ENCODE measurements at regions not wholly inside any gene's neighbourhood (a gene's known extent, or its start where the extent isn't known, plus 50 kb on each side); places are given as distances from the start of the nearest gene placed in this dataset.
"Not testable (repeated sequence)": the region's sequence is repeated elsewhere in the genome, so short reads cannot be mapped to it uniquely, and the experiment has no call there.

DNA sequence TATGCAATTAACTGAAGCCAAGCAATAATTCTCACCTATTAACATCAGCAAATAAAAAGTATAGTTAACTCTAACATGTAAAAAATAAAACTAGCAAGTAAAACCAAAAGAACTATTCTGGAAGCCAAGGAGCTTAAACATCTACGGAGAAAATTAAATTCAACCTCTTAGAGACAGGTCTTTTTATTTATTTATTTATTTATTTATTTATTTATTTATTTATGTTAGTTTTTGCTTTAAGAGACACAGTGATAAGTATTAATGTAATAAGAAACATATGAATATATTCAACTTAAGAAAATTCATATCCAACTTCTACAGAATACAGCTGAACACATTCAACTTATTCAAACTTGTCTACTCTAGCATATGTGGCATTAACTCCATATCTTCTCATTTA is 472.1 kb upstream of the IZUMO3 start:
- TF ChIP-seq, protein P1, sequence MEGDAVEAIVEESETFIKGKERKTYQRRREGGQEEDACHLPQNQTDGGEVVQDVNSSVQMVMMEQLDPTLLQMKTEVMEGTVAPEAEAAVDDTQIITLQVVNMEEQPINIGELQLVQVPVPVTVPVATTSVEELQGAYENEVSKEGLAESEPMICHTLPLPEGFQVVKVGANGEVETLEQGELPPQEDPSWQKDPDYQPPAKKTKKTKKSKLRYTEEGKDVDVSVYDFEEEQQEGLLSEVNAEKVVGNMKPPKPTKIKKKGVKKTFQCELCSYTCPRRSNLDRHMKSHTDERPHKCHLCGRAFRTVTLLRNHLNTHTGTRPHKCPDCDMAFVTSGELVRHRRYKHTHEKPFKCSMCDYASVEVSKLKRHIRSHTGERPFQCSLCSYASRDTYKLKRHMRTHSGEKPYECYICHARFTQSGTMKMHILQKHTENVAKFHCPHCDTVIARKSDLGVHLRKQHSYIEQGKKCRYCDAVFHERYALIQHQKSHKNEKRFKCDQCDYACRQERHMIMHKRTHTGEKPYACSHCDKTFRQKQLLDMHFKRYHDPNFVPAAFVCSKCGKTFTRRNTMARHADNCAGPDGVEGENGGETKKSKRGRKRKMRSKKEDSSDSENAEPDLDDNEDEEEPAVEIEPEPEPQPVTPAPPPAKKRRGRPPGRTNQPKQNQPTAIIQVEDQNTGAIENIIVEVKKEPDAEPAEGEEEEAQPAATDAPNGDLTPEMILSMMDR (IDR thresholded peaks at IDR 0.05; ENCODE audit: control extremely low read depth, extremely low read depth, low read depth, missing control alignments) = no peak
- ChIA-PET POLR2A (no interaction called here), CTCF (no interaction called here)
- DNase-seq (ENCODE audit: extremely low spot score) = no peak

DNA sequence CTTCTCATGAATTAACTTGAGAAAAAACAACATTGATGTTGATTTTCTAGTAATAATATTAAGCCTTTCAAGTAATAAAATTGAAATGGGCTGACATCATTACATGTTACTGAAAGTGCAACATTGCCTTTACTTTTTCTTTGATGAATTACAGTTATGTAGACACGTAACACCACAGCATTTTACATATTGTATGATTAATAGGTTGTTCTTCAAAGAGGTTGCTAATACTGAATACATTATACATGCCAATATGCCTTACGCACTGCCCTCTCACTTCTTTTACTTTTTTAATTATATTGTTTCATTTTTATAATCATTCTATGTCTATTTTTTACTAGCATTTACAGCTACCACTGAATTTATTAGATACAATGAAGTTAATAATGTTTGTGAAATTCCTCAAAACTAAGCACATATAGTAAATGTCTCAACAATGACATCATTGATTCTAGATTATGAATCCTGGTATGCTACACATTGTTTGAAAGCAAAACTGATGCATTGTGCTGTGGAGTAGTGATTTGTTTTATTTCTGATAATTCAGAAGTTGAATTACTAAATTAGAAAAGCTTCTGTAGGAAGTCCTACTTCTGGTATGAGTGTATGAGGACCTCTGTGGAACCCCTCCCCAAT is 464.4 kb upstream of the IZUMO3 start:
- no peak for DNase-seq (ENCODE audit: extremely low spot score)
- ChIA-PET POLR2A (no interaction called here), CTCF (no interaction called here)

DNA sequence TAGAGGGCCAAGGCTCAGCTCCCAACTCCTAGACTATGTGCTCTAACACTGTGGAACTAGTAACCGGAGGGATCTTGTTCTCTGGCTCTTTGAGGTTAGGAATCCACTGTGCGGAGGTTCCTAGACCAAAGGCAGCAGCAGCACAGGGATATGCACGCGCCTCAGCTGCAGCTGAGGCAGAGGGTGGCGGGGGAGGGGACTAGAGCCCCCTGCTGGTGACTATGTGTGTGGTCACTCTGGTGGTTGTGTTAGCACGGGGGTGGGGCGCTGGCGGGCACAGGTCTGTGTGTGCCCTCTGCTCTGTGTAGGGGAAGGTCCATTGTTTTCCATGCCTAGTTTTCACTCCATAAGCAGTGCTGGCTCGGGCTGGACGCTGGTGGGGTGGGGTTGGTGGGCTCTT is 458.0 kb upstream of the IZUMO3 start:
- DNase-seq (ENCODE audit: extremely low spot score) = no peak
- TF ChIP-seq, protein P1 (IDR thresholded peaks at IDR 0.05; ENCODE audit: control extremely low read depth, extremely low read depth, low read depth, missing control alignments) = no peak
- ChIA-PET POLR2A (no interaction called here), CTCF (no interaction called here)

More for the DNA sequence above, 464.4 kb upstream of the IZUMO3 start:
- TF ChIP-seq, protein P1 (IDR thresholded peaks at IDR 0.05; ENCODE audit: control extremely low read depth, extremely low read depth, low read depth, missing control alignments) = no peak

DNA sequence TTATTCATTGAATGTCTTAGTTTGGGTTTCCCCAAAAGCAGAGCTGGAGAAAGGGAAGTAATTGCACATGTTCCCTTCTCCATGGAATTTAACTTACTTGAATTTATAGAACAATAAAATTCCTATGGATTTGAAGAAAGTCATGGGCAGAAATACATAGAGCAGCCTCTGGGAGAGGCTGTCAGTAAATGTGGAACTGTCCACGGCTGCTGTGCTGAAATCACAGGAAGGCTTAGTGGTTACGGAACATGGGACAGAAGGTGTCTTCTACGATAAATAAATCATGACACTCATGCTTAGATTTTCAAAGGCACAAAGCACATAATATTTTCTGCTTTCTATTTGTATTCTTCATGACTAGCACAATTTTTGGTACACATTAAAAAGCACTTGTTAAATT is 440.6 kb upstream of the IZUMO3 start:
- ChIA-PET POLR2A (no interaction called here), CTCF (no interaction called here)
- TF ChIP-seq, protein P1 (IDR thresholded peaks at IDR 0.05; ENCODE audit: control extremely low read depth, extremely low read depth, low read depth, missing control alignments) = no peak
- DNase-seq (ENCODE audit: extremely low spot score) = no peak

DNA sequence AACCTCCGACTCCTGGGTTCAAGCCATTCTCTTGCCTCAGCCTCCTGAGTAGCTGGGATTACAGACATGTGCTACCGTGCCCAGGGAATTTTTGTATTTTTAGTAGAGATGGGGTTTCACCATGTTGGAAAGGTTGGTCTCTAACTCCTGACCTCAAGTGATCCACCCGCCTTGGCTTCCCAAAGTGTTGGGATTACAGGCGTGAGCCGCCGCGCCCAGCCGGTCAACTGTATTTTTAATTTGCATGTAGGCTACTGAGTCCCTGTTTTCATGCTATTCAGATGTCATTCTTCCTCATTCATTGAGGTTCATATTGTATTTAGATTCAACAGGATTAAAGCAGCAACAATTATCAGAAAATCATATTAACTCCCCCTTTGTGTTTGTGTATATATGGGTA is 425.1 kb upstream of the IZUMO3 start:
- CTCF ChIA-PET; DNase-seq (ENCODE audit: extremely low spot score); POLR2A ChIA-PET: not testable (repeated sequence)

DNA sequence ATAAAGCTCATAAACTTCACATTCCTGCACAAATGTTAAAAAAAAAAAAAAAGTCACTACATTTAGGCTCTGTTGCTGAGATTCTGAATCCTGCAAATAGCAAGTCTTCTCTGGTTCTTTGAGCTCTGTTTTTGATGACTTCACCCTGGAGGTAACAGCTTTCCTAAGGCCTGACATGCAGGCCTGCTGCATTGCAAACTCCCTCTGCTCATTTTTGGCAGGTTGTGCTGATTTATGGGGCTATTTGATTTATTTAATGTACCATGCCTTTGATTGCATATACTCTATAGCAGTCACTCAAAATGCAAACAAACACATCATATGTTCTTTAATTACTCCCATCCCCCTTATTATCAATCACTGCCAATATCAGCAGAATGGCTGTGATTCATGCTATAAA is 416.1 kb upstream of the IZUMO3 start:
- DNase-seq (ENCODE audit: extremely low spot score) = no peak
- TF ChIP-seq, protein P1 (IDR thresholded peaks at IDR 0.05; ENCODE audit: control extremely low read depth, extremely low read depth, low read depth, missing control alignments) = no peak
- ChIA-PET POLR2A (no interaction called here), CTCF (no interaction called here)

DNA sequence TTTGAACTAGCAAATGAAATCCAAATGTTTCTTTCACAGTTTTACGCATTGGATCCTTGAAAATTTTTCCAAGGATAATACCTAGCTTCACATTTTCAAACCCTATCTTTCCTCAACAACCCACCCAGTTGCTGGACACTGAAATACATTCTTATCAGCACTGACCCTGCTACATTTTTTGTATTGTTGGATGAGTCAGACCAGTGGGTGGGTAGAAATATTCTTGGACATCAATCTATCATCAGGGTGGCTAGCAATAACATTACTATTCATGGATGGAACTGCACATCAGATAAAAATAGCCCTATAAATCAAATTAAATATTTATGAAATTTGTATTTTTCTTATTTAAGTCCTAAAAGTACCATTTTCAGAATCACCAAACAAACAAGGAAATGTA is 407.4 kb upstream of the IZUMO3 start:
- CTCF ChIA-PET = no interaction called here
- POLR2A ChIA-PET = no interaction called here
- TF ChIP-seq, protein P1 (IDR thresholded peaks at IDR 0.05; ENCODE audit: control extremely low read depth, extremely low read depth, low read depth, missing control alignments) = no peak
- DNase-seq (ENCODE audit: extremely low spot score) = no peak

All from GM10248 (cell line).